ENCODE measurements at regions not wholly inside any gene's neighbourhood (a gene's known extent, or its start where the extent isn't known, plus 50 kb on each side); places are given as distances from the start of the nearest gene placed in this dataset.
"Not testable (repeated sequence)": the region's sequence is repeated elsewhere in the genome, so short reads cannot be mapped to it uniquely, and the experiment has no call there.

- Histone ChIP-seq H3K4me1 (ENCODE audit: control insufficient read depth, insufficient read depth, low read length) (peaks cover 12% of the 10 kb centered on the region), H3K27ac (ENCODE audit: insufficient read depth, low read depth, low read length, poor library complexity, severe bottlenecking) (no peak overlapping the region), H3K4me3 (ENCODE audit: insufficient read depth, low read depth, low read length) (no peak overlapping the region), H3K9me3 (ENCODE audit: control insufficient read depth, low read length) (no peaks in the 10 kb centered on the region), H3K27me3 (ENCODE audit: control insufficient read depth, insufficient read depth, low read length, poor library complexity, severe bottlenecking) (no peaks in the 10 kb centered on the region), H3K36me3 (ENCODE audit: control insufficient read depth, insufficient read depth, low read length) (no peaks in the 10 kb centered on the region)
- 59 to 64% methylated on average over 2 of the region's 2 CpGs for WGBS, 2 experiments
Observed at GRCh38 chr1:224061436-224061835, 52.5 kb upstream of the FBXO28 start.

- Histone ChIP-seq H3K9me3 (ENCODE audit: control insufficient read depth, low read length) (no peaks in the 10 kb centered on the region), H3K36me3 (ENCODE audit: control insufficient read depth, insufficient read depth, low read length) (no peaks in the 10 kb centered on the region), H3K27ac (ENCODE audit: insufficient read depth, low read depth, low read length, poor library complexity, severe bottlenecking) (no peak overlapping the region), H3K4me3 (ENCODE audit: insufficient read depth, low read depth, low read length) (no peak overlapping the region), H3K4me1 (ENCODE audit: control insufficient read depth, insufficient read depth, low read length) (peaks cover 12% of the 10 kb centered on the region), H3K27me3 (ENCODE audit: control insufficient read depth, insufficient read depth, low read length, poor library complexity, severe bottlenecking) (no peaks in the 10 kb centered on the region)
- 94 to 97% methylated on average over 6 of the region's 6 CpGs for WGBS, 2 experiments
Observed at GRCh38 chr1:224059897-224060427, 53.9 kb upstream of the FBXO28 start.

DNA sequence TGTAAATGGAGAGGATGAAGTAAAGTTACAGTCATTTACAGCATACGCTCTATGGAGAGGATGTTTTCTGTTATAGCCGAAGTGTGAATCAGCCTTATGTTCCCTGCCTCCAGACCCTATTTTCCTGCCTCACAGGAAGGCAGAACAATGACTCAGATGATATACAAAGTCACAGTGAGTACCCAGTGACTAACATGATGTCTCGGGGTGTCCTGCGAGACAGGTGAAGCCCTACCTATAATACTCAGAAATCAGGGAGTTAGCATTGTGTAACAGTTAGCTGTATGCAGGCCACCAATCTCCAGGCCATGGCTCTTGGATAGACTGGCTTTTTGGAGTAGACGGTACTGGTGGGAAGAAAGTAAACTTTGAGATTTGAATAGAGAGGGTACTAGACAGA, 55.6 kb upstream of the FBXO28 start:
- H3K27ac ChIP-seq (ENCODE audit: insufficient read depth, low read depth, low read length, poor library complexity, severe bottlenecking) = no peak overlapping the region
- H3K4me1 ChIP-seq (ENCODE audit: control insufficient read depth, insufficient read depth, low read length) = no peaks in the 10 kb centered on the region
- H3K27me3 ChIP-seq (ENCODE audit: control insufficient read depth, insufficient read depth, low read length, poor library complexity, severe bottlenecking) = no peaks in the 10 kb centered on the region
- WGBS, 2 experiments = 92 to 94% methylated on average over 5 of the region's 5 CpGs
- no peak overlapping the region for H3K4me3 ChIP-seq (ENCODE audit: insufficient read depth, low read depth, low read length)
- H3K9me3 ChIP-seq (ENCODE audit: control insufficient read depth, low read length) = no peaks in the 10 kb centered on the region
- H3K36me3 ChIP-seq (ENCODE audit: control insufficient read depth, insufficient read depth, low read length) = no peaks in the 10 kb centered on the region

DNA sequence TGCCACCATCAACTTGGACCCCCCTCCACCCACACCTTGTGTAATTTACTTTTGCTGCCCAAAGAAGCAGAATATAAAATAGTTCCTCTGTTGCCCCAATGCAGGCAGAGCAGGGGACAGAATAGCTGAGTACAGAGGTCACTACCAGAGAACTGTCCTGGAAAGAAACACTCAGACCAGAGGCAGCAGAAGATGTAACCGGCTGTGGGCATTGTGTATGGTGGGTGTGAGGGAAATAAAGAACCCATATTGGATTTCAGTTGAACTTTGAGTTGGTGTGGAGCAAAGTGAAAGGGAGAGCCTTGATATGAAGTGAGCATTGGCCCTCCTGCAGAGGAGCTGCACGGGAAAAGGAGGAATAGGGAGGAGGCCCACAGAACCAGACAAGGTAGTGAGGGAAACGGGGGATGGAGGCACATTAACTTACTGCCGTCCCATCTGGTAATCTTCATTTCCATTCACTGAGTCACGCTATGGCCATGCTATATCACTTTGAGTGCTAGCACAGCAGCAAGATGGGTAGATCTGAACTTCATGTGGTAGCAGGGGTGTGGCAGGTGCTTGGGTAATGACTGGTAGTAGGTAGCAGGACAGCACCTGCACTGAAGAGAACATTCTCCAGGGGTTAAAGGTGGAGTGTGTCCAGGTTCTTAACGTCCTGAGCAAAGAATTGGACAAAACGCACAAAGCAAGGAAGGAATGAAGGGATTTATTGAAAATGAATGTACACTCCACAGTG, 56.3 kb upstream of the FBXO28 start:
- no peak overlapping the region for H3K4me3 ChIP-seq (ENCODE audit: insufficient read depth, low read depth, low read length)
- no peak overlapping the region for H3K27ac ChIP-seq (ENCODE audit: insufficient read depth, low read depth, low read length, poor library complexity, severe bottlenecking)
- no peaks in the 10 kb centered on the region for H3K36me3 ChIP-seq (ENCODE audit: control insufficient read depth, insufficient read depth, low read length)
- WGBS, 2 experiments = 91 to 92% methylated on average over 7 of the region's 7 CpGs
- no peaks in the 10 kb centered on the region for H3K4me1 ChIP-seq (ENCODE audit: control insufficient read depth, insufficient read depth, low read length)
- no peaks in the 10 kb centered on the region for H3K9me3 ChIP-seq (ENCODE audit: control insufficient read depth, low read length)
- no peaks in the 10 kb centered on the region for H3K27me3 ChIP-seq (ENCODE audit: control insufficient read depth, insufficient read depth, low read length, poor library complexity, severe bottlenecking)

GRCh38 chr1:224054611-224055010, 59.3 kb upstream of the FBXO28 start:
- WGBS, 2 experiments = 72 to 74% methylated on average over 3 of the region's 3 CpGs
- H3K9me3 ChIP-seq (ENCODE audit: control insufficient read depth, low read length) = no peaks in the 10 kb centered on the region
- H3K4me1 ChIP-seq (ENCODE audit: control insufficient read depth, insufficient read depth, low read length) = no peaks in the 10 kb centered on the region
- no peaks in the 10 kb centered on the region for H3K27me3 ChIP-seq (ENCODE audit: control insufficient read depth, insufficient read depth, low read length, poor library complexity, severe bottlenecking)
- no peak overlapping the region for H3K4me3 ChIP-seq (ENCODE audit: insufficient read depth, low read depth, low read length)
- no peaks in the 10 kb centered on the region for H3K36me3 ChIP-seq (ENCODE audit: control insufficient read depth, insufficient read depth, low read length)
- H3K27ac ChIP-seq (ENCODE audit: insufficient read depth, low read depth, low read length, poor library complexity, severe bottlenecking) = no peak overlapping the region

- no peak overlapping the region for H3K27ac ChIP-seq (ENCODE audit: insufficient read depth, low read depth, low read length, poor library complexity, severe bottlenecking)
- H3K4me1 ChIP-seq (ENCODE audit: control insufficient read depth, insufficient read depth, low read length) = no peaks in the 10 kb centered on the region
- 95% methylated on average over 2 of the region's 2 CpGs for WGBS, 2 experiments
Observed at GRCh38 chr1:224054012-224054411, 59.9 kb upstream of the FBXO28 start.

DNA sequence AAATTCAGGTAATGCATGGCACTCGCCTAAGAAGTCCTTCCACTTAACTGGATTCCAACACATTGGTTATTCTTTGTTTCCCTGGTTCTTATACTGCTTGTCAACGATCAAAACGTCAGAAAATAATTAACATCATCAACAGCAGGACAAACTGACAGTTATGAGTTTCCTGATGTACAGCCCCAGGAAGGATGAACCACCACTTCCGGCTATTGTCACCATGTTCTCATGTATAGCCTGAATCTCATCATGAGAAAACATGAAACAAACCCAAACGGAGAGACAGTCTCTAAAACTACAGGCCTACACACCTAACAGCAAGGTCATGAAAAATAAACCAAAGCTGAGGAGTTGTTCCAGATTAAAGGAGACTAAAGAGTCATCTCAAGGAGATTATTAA, 60.5 kb upstream of the FBXO28 start:
- Histone ChIP-seq H3K4me3 (ENCODE audit: insufficient read depth, low read depth, low read length) (no peak overlapping the region), H3K27ac (ENCODE audit: insufficient read depth, low read depth, low read length, poor library complexity, severe bottlenecking) (no peak overlapping the region), H3K4me1 (ENCODE audit: control insufficient read depth, insufficient read depth, low read length) (no peaks in the 10 kb centered on the region), H3K36me3 (ENCODE audit: control insufficient read depth, insufficient read depth, low read length) (no peaks in the 10 kb centered on the region), H3K9me3 (ENCODE audit: control insufficient read depth, low read length) (no peaks in the 10 kb centered on the region), H3K27me3 (ENCODE audit: control insufficient read depth, insufficient read depth, low read length, poor library complexity, severe bottlenecking) (no peaks in the 10 kb centered on the region)
- whole genome bisulfite sequencing, 2 experiments = 71 to 73% methylated on average over 5 of the region's 5 CpGs

More at GRCh38 chr1:224054012-224054411, 59.9 kb upstream of the FBXO28 start:
- Histone ChIP-seq H3K27me3 (ENCODE audit: control insufficient read depth, insufficient read depth, low read length, poor library complexity, severe bottlenecking) (no peaks in the 10 kb centered on the region), H3K4me3 (ENCODE audit: insufficient read depth, low read depth, low read length) (no peak overlapping the region), H3K36me3 (ENCODE audit: control insufficient read depth, insufficient read depth, low read length) (no peaks in the 10 kb centered on the region), H3K9me3 (ENCODE audit: control insufficient read depth, low read length) (no peaks in the 10 kb centered on the region)

DNA sequence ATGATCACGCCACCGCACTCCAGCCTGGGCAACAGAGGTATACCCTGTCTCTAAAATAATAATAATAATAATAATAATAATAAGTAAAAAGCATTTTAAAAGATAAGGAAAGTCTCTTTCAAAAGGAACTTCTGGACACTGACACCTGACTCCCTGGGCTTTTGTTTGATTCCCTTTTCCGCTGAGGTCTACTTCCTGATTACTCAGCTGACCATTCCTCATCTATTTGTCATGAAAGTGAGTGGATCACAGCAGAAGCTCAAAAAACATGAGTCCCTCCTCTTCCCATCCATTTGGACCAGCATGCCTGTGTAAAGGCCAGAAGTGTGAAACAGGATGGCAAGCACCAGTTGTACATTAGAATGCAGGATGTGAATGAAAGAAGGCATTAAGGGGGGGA, 61.1 kb upstream of the FBXO28 start:
- Histone ChIP-seq H3K36me3 (ENCODE audit: control insufficient read depth, insufficient read depth, low read length) (no peaks in the 10 kb centered on the region), H3K9me3 (ENCODE audit: control insufficient read depth, low read length) (no peaks in the 10 kb centered on the region), H3K4me3 (ENCODE audit: insufficient read depth, low read depth, low read length) (no peak overlapping the region), H3K4me1 (ENCODE audit: control insufficient read depth, insufficient read depth, low read length) (no peaks in the 10 kb centered on the region), H3K27ac (ENCODE audit: insufficient read depth, low read depth, low read length, poor library complexity, severe bottlenecking) (no peak overlapping the region), H3K27me3 (ENCODE audit: control insufficient read depth, insufficient read depth, low read length, poor library complexity, severe bottlenecking) (no peaks in the 10 kb centered on the region)
- 85 to 100% methylated on average over 3 of the region's 3 CpGs for WGBS, 2 experiments

DNA sequence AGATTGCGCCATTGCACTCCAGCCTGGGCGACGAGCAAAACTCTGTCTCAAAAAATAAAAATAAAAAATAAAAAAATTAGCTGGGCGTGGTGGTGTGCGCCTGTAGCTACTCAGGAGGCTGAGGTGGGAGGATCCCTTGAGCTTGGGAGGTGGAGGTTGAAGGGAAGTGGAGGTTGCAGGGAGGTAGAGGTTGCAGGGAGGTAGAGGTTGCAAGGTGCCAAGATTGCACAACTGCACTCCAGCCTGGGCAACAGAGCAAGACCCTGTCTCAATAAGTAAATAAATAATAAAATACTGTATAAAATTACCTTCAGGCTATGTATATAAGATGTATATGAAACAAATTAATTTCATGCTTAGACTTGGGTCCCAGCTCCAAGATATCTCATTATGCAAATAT, 62.1 kb upstream of the FBXO28 start:
- H3K9me3 ChIP-seq (ENCODE audit: control insufficient read depth, low read length); H3K4me1 ChIP-seq (ENCODE audit: control insufficient read depth, insufficient read depth, low read length); H3K27me3 ChIP-seq (ENCODE audit: control insufficient read depth, insufficient read depth, low read length, poor library complexity, severe bottlenecking); H3K4me3 ChIP-seq (ENCODE audit: insufficient read depth, low read depth, low read length); H3K27ac ChIP-seq (ENCODE audit: insufficient read depth, low read depth, low read length, poor library complexity, severe bottlenecking); H3K36me3 ChIP-seq (ENCODE audit: control insufficient read depth, insufficient read depth, low read length): not testable (repeated sequence)
- WGBS, 2 experiments = 60 to 80% methylated on average over 3 to 5 of the region's 5 CpGs

DNA sequence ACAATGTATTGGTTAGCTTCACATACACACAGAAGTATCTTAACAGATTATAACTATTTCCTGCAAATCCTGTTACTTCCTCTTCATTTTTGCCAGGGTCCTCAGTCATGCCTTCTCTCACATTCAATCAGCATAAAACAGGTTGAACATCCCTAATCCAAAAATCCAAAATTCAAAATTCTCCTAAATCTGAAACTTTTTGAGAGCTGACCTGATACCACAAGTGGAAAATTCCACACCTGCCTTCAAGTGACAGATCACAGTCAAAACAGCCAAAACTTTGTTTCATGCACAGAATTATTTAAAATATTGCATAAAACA, 62.9 kb upstream of the FBXO28 start:
- H3K27ac ChIP-seq (ENCODE audit: insufficient read depth, low read depth, low read length, poor library complexity, severe bottlenecking) = no peak overlapping the region
- no peaks in the 10 kb centered on the region for H3K9me3 ChIP-seq (ENCODE audit: control insufficient read depth, low read length)
- H3K4me1 ChIP-seq (ENCODE audit: control insufficient read depth, insufficient read depth, low read length) = no peaks in the 10 kb centered on the region
- H3K27me3 ChIP-seq (ENCODE audit: control insufficient read depth, insufficient read depth, low read length, poor library complexity, severe bottlenecking) = no peaks in the 10 kb centered on the region
- H3K4me3 ChIP-seq (ENCODE audit: insufficient read depth, low read depth, low read length) = no peak overlapping the region
- H3K36me3 ChIP-seq (ENCODE audit: control insufficient read depth, insufficient read depth, low read length) = no peaks in the 10 kb centered on the region

- Histone ChIP-seq H3K36me3 (ENCODE audit: control insufficient read depth, insufficient read depth, low read length) (no peaks in the 10 kb centered on the region), H3K4me1 (ENCODE audit: control insufficient read depth, insufficient read depth, low read length) (no peaks in the 10 kb centered on the region), H3K4me3 (ENCODE audit: insufficient read depth, low read depth, low read length) (no peak overlapping the region), H3K27me3 (ENCODE audit: control insufficient read depth, insufficient read depth, low read length, poor library complexity, severe bottlenecking) (no peaks in the 10 kb centered on the region), H3K9me3 (ENCODE audit: control insufficient read depth, low read length) (no peaks in the 10 kb centered on the region), H3K27ac (ENCODE audit: insufficient read depth, low read depth, low read length, poor library complexity, severe bottlenecking) (no peak overlapping the region)
- WGBS, 2 experiments = 95 to 100% methylated on average over 2 of the region's 2 CpGs
Observed at GRCh38 chr1:224047538-224047937, 66.4 kb upstream of the FBXO28 start.
